Left lung (tissue), 4 donors: ENCODE measurements at regions not wholly inside any gene's neighbourhood (a gene's known extent, or its start where the extent isn't known, plus 50 kb on each side); places are given as distances from the start of the nearest gene placed in this dataset.

Source experiments
- ATAC-seq: fragments of 200-7000 bp; cut with Tn5 transposase; one replicate; pipeline ENCODE4 v1.9.1; 2020; ENCODE audit warnings: moderate library complexity
- DNase-seq, 4 donors: peaks; one replicate each; pipeline ENCODE4 v3.0.0-alpha.2; 2013 to 2020
- H3K27ac ChIP-seq, 2 donors: fragments of 200-600 bp; sonication (generic) in 1 of 2; one replicate each; pipeline versions ENCODE4 v1.5.0 to v1.8.0; 2020 to 2021
- H3K27me3 ChIP-seq, 2 donors: fragments of 200-600 bp; sonication (generic) in 1 of 2; one replicate each; pipeline versions ENCODE4 v1.5.0 to v1.8.0; 2020 to 2021
- H3K36me3 ChIP-seq, 2 donors: fragments of 200-600 bp; sonication (generic) in 1 of 2; one replicate each; pipeline versions ENCODE4 v1.5.0 to v1.8.0; 2020 to 2021
- H3K4me1 ChIP-seq, 2 donors: fragments of 200-600 bp; one replicate each; pipeline ENCODE4 v1.8.0; 2021
- H3K4me3 ChIP-seq, 2 donors: fragments of 200-600 bp; sonication (generic) in 1 of 2; one replicate each; pipeline versions ENCODE4 v1.5.0 to v1.8.0; 2020 to 2021; ENCODE audit warnings: mild to moderate bottlenecking in 1 of 2
- H3K9me3 ChIP-seq, 2 donors: fragments of 200-600 bp; sonication (generic) in 1 of 2; one replicate each; pipeline versions ENCODE4 v1.5.0 to v1.8.0; 2020 to 2021
- CTCF ChIP-seq, 2 donors: fragments of 200-600 bp; sonication (generic) in 1 of 2; IDR thresholded peaks; one replicate each; pipeline versions ENCODE4 v1.5.0 to v1.8.0; 2021; ENCODE audit warnings: antibody characterized with exemption in 2 of 2
- intact Hi-C, 2 donors: fragments of 100-400 bp; cut with DNase I; formaldehyde crosslinking; loops; one replicate each; pipeline versions ENCODE4 v1.11.2 to v1.14.2; 2022
- donor health status: DM: no; HTN: yes; CAD: no.
- donor health status: DM: no; HTN: no; CAD: no.

GRCh38 chr3:107241217-107241616, 136.0 kb upstream of the CCDC54 start:
- Histone ChIP-seq H3K4me1 (peaks cover 5 to 18% of the 10 kb centered on the region in 2 donors), H3K27ac (peak overlapping the region; percentile 40 to 47), H3K9me3 (no peaks in the 10 kb centered on the region), H3K4me3 (peak overlapping the region; percentile 59 to 80), H3K36me3 (no peaks in the 10 kb centered on the region), H3K27me3 (no peaks in the 10 kb centered on the region)
- ATAC-seq (peak; percentile 89), DNase-seq (peak in 3 of 4 donors; percentile 59 to 68 (median 64))
- intact Hi-C loops, result no loop called here
- no peak for TF ChIP-seq CTCF (IDR thresholded peaks at IDR 0.05)

GRCh38 chr3:107242579-107242978, 134.7 kb upstream of the CCDC54 start:
- Histone ChIP-seq H3K4me3 (no peak overlapping the region), H3K27me3 (no peaks in the 10 kb centered on the region), H3K36me3 (no peaks in the 10 kb centered on the region), H3K9me3 (no peaks in the 10 kb centered on the region), H3K27ac (no peak overlapping the region), H3K4me1 (peaks cover 5 to 18% of the 10 kb centered on the region in 2 donors)
- intact Hi-C loops, result no loop called here
- DNase-seq (no peak), ATAC-seq (no peak)
- no peak for TF ChIP-seq CTCF (IDR thresholded peaks at IDR 0.05)

- ATAC-seq (no peak), DNase-seq (no peak)
- no peak for TF ChIP-seq CTCF (IDR thresholded peaks at IDR 0.05)
- intact Hi-C loops, result no loop called here
- no peak overlapping the region for H3K27ac ChIP-seq
- no peaks in the 10 kb centered on the region for H3K27me3 ChIP-seq
- H3K4me1 ChIP-seq, result peaks cover 0 to 3% of the 10 kb centered on the region in 2 donors
- no peak overlapping the region for H3K4me3 ChIP-seq
- H3K9me3 ChIP-seq, result no peaks in the 10 kb centered on the region
- H3K36me3 ChIP-seq, result no peaks in the 10 kb centered on the region
Measured at GRCh38 chr3:107247116-107247515, 130.1 kb upstream of the CCDC54 start.

GRCh38 chr3:107249132-107249531, 128.1 kb upstream of the CCDC54 start:
- H3K27ac ChIP-seq, result no peak overlapping the region
- intact Hi-C loops, result no loop called here
- H3K4me3 ChIP-seq, result no peak overlapping the region
- no peaks in the 10 kb centered on the region for H3K9me3 ChIP-seq
- no peak for TF ChIP-seq CTCF (IDR thresholded peaks at IDR 0.05)
- H3K27me3 ChIP-seq, result no peaks in the 10 kb centered on the region
- no peaks in the 10 kb centered on the region for H3K4me1 ChIP-seq
- no peaks in the 10 kb centered on the region for H3K36me3 ChIP-seq
- DNase-seq (no peak), ATAC-seq (no peak)

GRCh38 chr3:107250221-107250620, 127.0 kb upstream of the CCDC54 start:
- Histone ChIP-seq H3K36me3 (no peaks in the 10 kb centered on the region), H3K9me3 (no peaks in the 10 kb centered on the region), H3K4me1 (no peaks in the 10 kb centered on the region), H3K27ac (no peak overlapping the region), H3K4me3 (no peak overlapping the region), H3K27me3 (no peaks in the 10 kb centered on the region)
- ATAC-seq (no peak), DNase-seq (peak in 2 of 4 donors; percentile 49 to 59)
- TF ChIP-seq CTCF (IDR thresholded peaks at IDR 0.05), result no peak
- intact Hi-C loops, result no loop called here
